Mesothelial cell of epicardium (in vitro differentiated cells): ENCODE measurements at regions not wholly inside any gene's neighbourhood (a gene's known extent, or its start where the extent isn't known, plus 50 kb on each side); places are given as distances from the start of the nearest gene placed in this dataset.

Source experiments
- DNase-seq, 2 experiments: peaks; one replicate each; pipeline ENCODE4 v3.0.0; 2021; ENCODE audit warnings: low spot score in 2 of 2; ENCODE audit not compliant: unreplicated experiment in 2 of 2
- H3K27ac Mint-ChIP-seq: 2 replicates; pipeline ENCODE4 v1.8.0; 2021; ENCODE audit warnings: mixed read lengths
- H3K27me3 Mint-ChIP-seq: 2 replicates; pipeline ENCODE4 v1.8.0; 2021; ENCODE audit warnings: low read depth, mixed read lengths
- H3K36me3 Mint-ChIP-seq: 2 replicates; pipeline ENCODE4 v1.8.0; 2021; ENCODE audit warnings: mixed read lengths
- H3K4me1 Mint-ChIP-seq: 2 replicates; pipeline ENCODE4 v1.8.0; 2021; ENCODE audit warnings: mixed read lengths
- H3K4me3 Mint-ChIP-seq: 2 replicates; pipeline ENCODE4 v1.8.0; 2021; ENCODE audit warnings: mild to moderate bottlenecking, moderate library complexity, mixed read lengths
- H3K9me3 Mint-ChIP-seq: 2 replicates; pipeline ENCODE4 v1.8.0; 2021; ENCODE audit warnings: mixed read lengths
- TF ChIP-seq, protein P1 (sequence below): fragments of 200-600 bp; sonication (generic); IDR thresholded peaks from one replicate; pipeline ENCODE4 v1.5.0; 2021; ENCODE audit warnings: antibody characterized with exemption; ENCODE audit not compliant: unreplicated experiment

DNA sequence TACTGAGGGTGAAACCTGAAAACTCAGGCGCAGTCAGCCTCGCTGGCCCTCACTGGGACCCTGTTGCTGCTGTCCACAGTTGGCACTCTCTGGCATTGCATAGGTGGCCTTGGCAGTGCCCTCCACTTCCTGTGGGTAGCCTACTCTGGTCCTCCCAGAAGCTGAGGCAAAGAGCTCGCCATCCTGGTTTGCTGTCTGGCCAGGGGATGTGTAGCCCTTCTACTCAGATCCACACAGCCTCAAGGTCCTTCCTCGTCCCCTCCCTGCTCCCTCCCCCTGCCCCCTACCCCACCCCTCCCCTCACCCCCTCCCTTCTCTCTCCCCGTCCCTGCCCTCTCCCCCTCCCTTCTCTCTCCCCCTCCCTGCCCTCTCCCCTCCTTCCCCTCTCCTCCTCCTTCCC lies 176.0 kb downstream of the OLFM1 start:
- Mint-ChIP-seq H3K27me3 (peaks cover 25% of the 10 kb centered on the region), H3K9me3 (no peaks in the 10 kb centered on the region), H3K4me3 (no peak overlapping the region), H3K27ac (no peak overlapping the region), H3K4me1 (no peaks in the 10 kb centered on the region), H3K36me3 (no peaks in the 10 kb centered on the region)
- no peak for DNase-seq
- TF ChIP-seq, protein P1, sequence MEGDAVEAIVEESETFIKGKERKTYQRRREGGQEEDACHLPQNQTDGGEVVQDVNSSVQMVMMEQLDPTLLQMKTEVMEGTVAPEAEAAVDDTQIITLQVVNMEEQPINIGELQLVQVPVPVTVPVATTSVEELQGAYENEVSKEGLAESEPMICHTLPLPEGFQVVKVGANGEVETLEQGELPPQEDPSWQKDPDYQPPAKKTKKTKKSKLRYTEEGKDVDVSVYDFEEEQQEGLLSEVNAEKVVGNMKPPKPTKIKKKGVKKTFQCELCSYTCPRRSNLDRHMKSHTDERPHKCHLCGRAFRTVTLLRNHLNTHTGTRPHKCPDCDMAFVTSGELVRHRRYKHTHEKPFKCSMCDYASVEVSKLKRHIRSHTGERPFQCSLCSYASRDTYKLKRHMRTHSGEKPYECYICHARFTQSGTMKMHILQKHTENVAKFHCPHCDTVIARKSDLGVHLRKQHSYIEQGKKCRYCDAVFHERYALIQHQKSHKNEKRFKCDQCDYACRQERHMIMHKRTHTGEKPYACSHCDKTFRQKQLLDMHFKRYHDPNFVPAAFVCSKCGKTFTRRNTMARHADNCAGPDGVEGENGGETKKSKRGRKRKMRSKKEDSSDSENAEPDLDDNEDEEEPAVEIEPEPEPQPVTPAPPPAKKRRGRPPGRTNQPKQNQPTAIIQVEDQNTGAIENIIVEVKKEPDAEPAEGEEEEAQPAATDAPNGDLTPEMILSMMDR, result no peak

DNA sequence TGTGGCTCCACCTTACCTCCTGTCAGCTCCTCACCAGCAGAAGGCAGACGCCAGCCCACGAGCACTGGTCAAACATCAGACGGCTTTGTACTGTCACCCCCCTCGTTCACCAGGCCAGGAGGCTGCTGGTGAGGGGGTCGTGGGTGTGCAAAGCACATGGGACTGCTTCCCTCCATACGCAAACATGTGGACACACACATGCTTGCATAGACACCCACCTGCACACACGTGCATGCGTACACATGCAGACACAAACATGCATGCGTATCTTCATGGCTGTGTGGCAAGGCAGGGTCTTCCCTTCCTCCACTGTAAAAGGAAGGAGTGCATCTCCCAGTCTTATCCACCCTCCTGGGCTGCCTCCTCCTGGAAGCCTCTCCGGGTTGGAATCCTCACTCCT lies 178.5 kb downstream of the OLFM1 start:
- Mint-ChIP-seq H3K36me3 (no peaks in the 10 kb centered on the region), H3K27ac (no peak overlapping the region), H3K27me3 (peaks cover 25% of the 10 kb centered on the region), H3K9me3 (no peaks in the 10 kb centered on the region), H3K4me3 (no peak overlapping the region), H3K4me1 (peaks cover 2% of the 10 kb centered on the region)
- no peak for DNase-seq
- TF ChIP-seq, protein P1, result no peak

DNA sequence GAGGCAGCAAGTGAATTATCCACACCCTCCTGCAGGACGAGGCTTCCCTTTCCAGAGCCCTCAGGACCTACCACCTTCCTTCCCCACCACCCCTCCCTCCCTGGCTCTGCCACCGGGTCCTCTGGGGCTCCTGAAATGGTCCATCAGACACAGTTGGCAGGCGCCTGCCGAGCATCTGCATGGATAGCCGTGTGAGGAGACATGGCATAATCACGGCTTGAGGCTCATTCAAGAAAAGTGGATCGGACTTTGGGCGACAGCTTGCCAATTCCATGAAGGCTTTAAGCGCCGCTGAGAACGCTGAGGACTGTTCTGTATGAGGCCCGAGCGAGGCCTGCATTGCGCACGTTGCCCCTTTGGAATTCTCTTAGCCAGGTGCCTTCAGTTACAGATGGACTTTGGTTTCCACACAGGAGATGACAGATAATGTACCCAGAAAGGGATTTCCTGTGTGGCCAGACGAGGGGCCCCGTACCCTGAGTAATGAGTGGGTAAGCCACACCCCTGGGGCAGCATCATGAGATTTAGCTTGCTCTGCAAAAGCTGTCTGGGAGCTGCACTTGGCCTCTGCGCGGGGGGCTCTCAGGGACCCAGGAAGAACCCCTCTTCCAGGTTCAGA lies 179.8 kb downstream of the OLFM1 start:
- H3K4me3 Mint-ChIP-seq, result no peak overlapping the region
- DNase-seq, result no peak
- peaks cover 37% of the 10 kb centered on the region for H3K27me3 Mint-ChIP-seq
- H3K4me1 Mint-ChIP-seq, result peaks cover 2% of the 10 kb centered on the region
- H3K27ac Mint-ChIP-seq, result no peak overlapping the region
- H3K9me3 Mint-ChIP-seq, result no peaks in the 10 kb centered on the region
- TF ChIP-seq, protein P1, result no peak
- H3K36me3 Mint-ChIP-seq, result no peaks in the 10 kb centered on the region

DNA sequence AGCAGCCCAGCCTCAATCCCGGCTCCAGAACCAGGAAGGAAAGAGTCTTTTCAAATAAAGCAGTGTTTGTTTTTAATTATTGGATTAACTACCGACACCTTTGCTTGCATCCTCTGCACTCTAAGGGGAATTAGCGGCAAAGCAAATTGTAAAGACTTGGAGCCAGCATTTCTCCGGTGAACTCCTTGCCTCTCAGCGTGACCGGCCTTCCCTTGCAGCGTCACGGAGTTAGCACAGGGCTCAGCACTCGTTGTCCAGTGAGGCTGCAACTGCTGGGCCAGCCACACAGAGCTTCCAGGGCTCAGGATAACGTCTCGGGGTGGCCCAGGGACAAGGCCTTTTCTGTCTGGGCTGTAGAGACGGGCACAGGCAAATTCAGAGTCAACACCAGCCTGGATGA lies 180.6 kb downstream of the OLFM1 start:
- Mint-ChIP-seq H3K27ac (no peak overlapping the region), H3K4me1 (peaks cover 2% of the 10 kb centered on the region), H3K36me3 (no peaks in the 10 kb centered on the region), H3K27me3 (peaks cover 38% of the 10 kb centered on the region), H3K9me3 (no peaks in the 10 kb centered on the region), H3K4me3 (no peak overlapping the region)
- TF ChIP-seq, protein P1, result no peak
- no peak for DNase-seq

DNA sequence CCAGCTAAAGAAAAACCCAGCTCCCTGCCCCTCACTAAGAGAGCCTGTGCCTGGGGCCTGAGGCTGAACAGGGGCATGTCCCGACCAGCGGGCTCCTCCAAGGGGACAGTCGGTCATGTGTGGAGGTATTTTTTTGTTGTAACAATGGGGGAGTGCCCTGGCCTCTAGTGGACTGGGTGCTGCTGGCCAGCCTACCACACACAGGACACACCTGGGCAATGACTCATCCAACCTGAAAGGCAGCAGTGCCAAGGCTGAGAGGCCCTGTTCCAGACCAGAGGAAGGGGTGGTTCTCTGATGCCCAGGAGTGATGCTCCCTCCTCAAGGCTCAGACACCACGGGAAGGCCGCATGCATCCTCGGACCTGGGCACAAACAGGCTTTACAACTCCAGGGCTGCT lies 181.5 kb downstream of the OLFM1 start:
- Mint-ChIP-seq H3K9me3 (no peaks in the 10 kb centered on the region), H3K36me3 (no peaks in the 10 kb centered on the region), H3K4me3 (no peak overlapping the region), H3K27ac (no peak overlapping the region), H3K4me1 (peaks cover 2% of the 10 kb centered on the region), H3K27me3 (peaks cover 41% of the 10 kb centered on the region)
- DNase-seq, result no peak
- TF ChIP-seq, protein P1, result no peak
